ENCODE measurements at regions not wholly inside any gene's neighbourhood (a gene's known extent, or its start where the extent isn't known, plus 50 kb on each side); places are given as distances from the start of the nearest gene placed in this dataset.
"Not testable (repeated sequence)": the region's sequence is repeated elsewhere in the genome, so short reads cannot be mapped to it uniquely, and the experiment has no call there.

DNA sequence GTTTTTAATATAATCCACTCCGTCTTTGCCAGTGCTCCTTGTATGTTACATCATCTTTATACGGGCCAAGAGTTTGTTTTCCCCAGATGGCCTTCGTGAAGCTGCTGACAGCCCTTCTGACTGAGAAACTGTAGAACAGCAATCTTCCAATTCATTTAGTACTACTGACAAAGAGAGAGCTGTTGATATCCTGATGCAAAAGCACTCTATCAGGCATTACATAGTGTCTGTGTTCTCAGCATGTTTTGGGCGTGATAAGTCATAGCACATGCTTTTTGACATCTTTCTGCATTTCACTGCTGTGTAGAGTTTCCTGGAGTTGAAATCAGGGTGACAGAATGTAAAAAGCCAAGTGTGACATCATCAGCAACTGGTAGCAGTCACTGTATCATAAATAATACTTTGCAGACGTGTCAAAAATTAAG, 746.3 kb upstream of the FAM241A start:
- no peak for DNase-seq (ENCODE audit: low read depth in 3 of 3)

DNA sequence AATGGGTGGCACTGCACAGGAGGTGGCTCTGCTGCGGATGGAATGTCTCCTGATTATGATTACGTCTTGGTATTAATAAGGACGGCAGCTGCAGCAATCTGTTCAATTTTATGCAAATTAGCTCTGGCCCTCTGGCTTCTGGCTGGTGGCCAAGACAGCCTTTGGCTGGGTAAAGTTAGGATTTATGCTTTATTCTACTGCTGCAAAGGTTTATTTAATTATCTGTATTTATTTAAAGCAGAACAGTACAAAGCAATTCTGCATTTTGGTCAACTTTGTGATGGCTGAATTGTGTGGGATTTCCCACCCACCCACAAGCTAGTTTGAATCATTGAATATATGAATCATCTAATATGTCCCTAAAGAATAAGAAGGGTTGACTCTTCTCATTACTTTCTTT, 745.6 kb upstream of the FAM241A start:
- DNase-seq (ENCODE audit: low read depth in 3 of 3): no peak

DNA sequence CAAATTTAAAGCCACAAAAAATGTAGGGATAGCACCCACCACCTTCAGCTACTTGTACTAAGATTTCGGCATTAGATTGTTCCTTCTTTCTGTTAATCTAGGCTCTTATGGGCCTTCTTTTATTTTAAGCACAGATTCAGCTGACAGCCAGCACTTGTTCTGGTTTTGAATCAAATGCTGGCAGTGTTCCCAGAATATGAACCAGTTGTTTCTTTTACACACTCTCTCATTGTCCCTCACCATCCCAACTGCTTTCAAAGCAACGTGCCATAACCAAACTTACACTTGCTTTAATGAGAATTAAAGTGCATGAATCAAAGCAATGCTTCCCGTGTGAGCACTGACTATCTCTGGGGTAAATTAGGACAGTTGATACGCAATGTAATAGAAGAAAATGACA, 744.5 kb upstream of the FAM241A start:
- DNase-seq (ENCODE audit: low read depth in 3 of 3): no peak

DNA sequence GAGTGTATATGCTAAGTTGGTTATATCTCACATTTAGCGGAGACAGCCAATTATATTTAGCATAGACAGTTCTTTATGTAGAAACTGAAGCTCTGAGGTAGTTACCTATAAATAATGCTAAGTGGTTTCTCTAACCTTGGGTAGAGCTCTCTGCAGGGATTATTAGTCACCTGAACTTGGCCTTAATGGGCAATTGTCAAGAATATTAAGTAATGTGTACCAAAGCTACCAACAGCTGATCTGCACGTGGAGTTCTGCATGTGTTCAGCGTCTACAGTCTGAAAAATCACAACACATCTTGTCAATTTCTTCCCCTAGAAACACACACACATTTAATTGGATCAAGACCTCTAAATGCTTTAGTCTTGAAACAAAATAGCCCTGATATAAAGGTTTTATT, 740.6 kb upstream of the FAM241A start:
- DNase-seq (ENCODE audit: low read depth in 3 of 3): no peak

DNA sequence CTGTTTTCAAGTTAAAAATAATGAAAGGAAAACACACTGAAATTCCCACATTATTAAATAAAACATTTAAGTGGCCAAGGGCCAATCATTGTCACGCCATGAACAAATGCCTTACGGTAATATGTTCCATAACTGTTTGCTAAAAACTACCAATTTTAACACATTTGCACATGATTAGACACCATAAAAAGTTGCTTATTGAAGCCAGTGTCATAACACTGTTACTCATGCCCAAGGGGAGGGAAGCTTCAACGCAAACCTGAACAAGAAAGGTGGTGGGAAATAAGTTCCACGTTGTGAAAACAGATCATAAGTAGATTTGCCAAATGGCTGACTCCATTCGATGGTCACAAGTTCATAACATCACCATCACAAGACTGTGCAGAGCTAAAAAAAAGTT, 739.3 kb upstream of the FAM241A start:
- no peak for DNase-seq (ENCODE audit: low read depth in 3 of 3)

DNA sequence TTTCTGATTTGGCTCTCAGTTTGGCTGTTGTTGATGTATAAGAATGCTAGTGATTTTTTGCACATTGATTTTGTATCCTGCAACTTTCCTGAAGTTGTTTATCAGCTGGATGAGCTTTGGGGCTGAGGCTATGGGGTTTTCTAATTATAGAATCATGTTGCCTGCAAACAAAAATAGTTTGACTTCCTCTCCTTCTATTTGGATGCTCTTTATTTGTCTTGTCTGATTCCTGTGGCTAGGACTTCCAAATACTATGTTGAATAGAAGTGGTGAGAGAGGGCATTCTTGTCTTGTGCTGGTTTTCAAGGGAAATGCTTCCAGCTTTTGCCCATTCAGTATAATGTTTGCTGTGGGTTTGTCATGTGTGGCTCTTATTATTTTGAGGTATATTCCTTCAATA, 734.7 kb upstream of the FAM241A start:
- no peak for DNase-seq (ENCODE audit: low read depth in 3 of 3)

DNA sequence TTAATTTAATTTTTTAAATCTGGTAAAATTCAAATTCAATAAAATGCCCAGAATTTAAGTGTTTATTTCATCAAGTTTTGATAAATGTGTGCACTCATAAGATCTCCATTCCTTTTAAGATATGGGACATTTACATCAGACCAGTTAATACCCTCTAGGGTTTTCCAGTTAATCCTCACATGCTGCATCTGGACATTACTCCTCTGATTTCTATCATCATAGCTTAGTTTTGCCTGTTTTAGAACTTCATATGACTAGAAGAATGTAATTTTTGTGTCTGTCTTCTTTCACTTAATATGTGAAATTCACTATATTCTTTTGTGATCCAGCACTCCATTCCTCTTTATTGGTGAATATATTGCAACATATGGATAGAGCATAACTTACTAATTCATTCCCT, 727.7 kb upstream of the FAM241A start:
- no peak for DNase-seq (ENCODE audit: low read depth in 3 of 3)

DNA sequence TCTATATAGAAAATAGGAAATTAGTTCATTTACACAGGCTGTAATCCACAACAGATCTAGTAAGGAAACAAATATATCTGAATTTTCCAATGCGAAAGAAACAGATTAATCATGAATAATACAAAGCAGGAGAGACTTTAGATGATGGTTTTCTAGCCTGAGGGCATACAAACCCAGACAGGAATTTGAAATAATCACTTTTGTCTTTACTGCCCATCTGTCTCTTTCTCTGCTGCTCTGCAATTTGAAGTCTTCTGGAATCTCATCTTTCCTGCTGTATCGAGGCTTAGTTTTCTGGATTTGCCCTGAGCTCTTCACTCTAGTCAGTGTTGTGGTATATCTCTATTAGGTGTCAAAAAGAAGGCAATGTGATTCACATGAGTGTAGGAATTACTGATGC, 711.8 kb upstream of the FAM241A start:
- DNase-seq (ENCODE audit: low read depth in 3 of 3): no peak

DNA sequence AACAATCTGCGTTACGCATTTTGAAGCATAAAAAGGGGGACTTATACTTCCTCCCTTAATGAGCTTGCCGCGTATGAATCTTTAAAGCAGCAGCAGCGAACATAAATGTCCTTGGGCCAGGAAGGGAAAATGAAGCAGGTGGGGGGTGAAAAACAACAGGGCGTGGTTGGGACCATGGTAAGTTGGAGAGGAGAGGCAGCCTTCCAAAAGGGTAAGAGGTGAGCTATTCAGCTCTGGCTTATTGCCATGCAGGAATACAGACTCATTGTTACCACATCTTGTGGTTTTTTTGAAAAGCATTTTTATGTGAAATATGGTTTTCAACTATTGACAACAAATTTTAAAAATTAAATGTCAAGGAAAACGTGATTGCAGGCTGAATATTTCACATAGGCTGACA, 710.7 kb upstream of the FAM241A start:
- DNase-seq (ENCODE audit: low read depth in 3 of 3): no peak

DNA sequence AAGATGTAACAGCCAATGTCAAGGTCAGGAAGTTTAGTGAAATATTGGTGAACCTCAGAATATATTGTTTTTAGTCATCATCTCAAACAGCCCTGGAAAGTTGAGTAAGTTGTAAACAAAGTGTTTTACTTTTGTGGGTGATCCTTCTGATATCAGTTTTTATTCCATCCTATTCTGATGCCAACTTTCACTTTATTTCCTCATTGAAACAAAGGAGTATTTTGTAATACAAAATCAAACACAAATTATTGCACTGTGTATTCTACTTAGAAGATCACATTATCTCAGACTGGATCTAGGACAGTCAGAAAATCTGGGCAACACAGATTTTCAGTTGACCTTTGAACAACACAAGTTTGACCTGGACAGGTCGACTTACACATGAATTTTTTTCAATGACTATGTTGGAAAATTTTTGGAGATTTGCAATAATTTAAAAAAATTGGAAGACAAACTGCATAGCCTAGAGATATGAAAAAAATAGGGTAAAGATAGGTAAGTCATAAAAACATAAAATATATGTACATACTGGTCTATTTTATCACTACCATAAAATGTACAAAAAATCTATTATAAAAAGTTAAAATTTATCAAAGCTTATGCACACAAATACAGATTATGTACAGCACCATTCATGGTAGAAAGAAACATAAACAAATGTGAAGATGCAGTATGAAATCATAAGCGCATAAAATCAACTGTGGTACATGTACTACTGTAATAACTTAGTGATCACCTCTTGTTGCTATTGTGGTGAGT, 709.1 kb upstream of the FAM241A start:
- DNase-seq (ENCODE audit: low read depth in 3 of 3): no peak

DNA sequence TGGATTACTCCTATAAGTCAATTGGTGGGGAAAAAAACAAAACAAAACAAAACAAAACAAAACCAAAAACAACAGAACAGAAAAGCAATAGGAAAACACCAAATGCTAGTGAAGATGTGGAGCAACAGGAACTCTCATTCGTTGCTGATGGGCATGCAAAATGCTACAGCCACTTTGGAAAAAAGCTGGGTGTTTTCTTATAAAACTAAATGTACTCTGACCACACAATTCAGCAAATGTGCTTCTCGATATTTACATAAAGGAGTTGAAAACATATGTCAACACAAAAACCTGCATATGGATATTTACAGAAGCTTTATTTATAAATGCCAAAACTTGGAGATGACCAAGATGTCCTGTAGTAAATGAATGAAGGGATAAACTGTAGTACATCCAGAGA, 703.6 kb upstream of the FAM241A start:
- no peak for DNase-seq (ENCODE audit: low read depth in 3 of 3)

DNA sequence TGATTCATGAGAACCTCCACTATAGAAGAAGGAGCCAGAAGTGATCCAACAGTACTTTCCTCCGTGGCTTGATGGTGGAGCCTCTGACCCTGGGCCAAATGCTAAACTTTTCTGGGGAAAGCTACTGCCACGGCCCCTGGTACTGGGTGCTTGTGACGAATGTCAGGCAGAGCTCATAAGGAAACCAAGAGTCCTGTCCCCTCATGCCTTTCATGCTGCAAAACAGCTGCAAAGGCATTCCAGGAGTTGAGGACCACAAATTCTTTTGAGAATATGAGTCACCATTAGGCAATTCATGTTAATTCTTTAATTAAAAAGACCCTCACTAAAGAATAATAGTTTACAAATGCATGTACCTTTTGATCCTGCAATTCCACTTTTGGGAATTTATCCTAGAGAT, 700.4 kb upstream of the FAM241A start:
- DNase-seq (ENCODE audit: low read depth in 3 of 3): not testable (repeated sequence)

DNA sequence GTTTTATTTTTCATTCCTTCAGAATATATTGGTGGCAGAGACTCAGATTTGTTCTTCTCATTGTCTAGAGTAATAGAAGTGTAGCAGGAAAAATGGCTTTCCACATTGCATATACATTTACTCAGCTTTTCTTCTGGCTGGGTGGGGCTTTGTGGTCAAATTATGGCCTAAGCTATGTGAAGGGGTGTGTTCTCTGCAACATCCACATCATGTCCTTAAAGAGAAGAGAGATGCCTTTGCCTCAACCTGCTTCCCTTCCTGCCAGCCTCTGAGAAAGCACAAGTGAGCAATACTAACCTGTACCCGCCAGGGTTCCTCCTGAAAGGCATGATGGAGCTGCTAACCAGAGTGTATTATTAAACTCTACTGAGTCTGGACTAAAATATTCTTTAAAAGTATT, 695.6 kb upstream of the FAM241A start:
- DNase-seq (ENCODE audit: low read depth in 3 of 3): no peak

DNA sequence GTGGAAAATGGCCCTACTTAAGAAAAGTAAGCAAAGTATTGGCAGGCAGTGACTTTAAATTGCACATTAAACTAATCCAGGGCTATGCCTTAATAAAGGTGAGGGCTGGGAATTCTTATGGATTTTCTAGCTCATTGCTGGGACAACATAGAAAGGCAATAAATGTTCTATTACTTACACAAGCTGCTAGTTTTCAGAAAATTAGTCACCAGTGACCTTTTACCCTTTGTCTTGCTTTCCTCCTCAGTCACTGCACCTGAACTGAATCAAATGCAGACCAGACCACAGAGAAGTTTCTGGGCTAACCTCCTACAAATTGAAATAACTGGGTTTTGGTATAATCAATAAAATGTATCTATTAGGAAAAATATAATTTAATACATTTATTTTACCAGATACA, 694.4 kb upstream of the FAM241A start:
- DNase-seq (ENCODE audit: low read depth in 3 of 3): no peak

DNA sequence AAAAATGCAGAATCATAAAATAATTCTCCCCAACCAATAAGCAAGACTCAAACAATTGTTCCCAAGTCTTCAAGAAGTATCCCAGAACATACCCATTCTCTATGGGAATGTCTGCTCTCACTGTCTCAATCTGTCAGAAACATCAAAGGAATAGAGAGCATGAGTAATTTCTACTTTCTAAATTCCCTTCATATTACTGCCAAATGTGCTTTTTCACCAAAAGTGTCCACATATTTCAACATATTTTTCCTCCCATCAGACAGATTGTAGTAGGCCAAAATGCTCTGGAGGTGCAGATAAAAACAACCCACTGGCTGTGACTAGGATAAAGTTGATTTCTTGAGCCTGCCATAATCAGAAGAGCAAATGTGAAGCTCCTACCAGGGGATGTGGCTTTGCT, 692.0 kb upstream of the FAM241A start:
- DNase-seq (ENCODE audit: low read depth in 3 of 3): no peak

DNA sequence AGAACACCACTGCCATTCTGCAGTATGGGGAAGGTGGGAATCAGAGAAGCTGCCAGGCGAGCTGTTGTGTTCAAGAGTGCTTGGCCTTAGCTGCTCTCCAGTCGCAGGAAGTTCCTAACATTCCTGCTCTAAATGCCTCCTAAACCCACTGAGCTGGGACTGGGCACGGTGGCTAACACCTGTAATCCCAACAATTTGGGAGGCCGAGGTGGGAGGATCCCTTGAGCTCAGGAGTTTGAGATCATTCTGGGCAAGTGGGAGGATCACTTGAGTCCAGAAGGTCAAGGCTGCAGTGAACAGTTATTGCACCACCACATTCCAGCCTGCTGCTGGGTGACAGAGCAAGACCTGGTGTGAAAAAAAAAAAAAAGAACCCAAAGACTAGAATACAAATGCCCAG, 690.3 kb upstream of the FAM241A start:
- no peak for DNase-seq (ENCODE audit: low read depth in 3 of 3)

DNA sequence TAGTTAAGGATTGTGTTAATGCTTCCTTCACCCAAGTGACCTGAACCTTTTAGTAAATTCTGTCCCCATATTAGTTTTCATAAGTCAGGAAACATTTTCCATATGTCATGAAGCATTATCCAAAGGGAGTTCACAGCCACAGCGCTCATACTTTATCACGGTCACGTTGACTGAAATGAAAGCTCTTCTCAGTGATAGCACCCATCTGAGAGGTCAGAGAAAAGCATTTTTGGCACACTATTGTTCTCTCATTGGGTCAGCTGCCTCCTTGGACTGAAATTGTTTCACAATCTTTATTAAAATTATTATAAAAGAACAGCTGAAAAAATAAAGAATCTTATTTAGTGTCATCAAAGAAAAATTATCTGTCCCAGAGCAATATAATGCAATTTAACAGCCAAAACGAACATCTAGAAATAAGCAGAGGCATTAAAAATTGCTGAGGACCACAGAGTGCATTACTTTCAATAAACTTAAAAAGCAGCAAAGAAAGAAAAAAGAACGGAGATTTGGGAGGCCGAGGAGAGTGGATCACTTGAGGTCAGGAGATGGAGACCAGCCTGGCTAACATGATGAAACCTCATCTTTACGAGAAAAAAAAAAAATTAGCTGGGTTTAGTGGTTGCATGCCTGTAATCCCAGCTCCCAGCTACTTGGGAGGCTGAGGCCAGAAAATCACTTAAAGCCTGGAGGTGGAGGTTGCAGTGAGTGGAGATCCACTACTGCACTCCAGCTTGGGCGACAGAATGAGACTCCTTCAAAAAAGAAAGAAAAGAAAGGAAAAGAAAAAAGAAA, 680.8 kb upstream of the FAM241A start:
- DNase-seq (ENCODE audit: low read depth in 3 of 3): no peak

DNA sequence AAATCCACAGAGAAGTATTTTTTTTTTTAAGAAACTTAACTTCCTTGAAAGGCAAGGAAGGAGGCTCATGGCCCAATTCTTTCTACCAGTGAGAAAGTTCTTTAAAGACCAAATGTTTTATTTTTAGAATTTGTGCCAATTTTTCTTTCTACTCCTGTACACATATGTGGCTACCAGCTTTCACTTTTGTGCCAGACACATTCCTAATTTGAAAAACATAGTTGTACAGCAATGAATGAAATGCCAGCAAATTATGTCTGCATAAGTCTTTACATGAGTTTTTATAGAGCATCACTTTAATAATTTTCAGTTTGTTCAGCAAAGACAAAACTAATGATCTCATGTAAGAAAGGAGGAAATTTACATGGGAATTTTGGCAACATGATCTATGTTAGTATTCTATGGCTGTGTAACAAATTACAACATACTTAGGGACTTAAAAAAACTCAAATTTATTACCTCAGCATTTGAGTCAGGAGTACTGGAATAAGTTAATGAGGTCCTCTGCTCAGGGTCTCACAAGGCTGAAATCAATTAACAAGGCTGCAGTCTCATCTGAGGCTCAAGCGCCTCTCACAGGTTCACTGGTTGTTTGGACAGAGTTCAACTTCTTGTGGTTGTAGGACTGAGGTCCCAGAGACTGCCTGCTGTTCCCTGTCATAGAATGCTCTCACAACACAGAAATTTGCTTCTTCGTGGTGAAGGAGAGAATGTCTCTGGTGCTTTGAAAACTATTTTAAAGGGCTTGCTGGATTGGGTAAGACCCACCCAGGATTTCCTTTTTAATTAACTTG, 678.2 kb upstream of the FAM241A start:
- no peak for DNase-seq (ENCODE audit: low read depth in 3 of 3)

DNA sequence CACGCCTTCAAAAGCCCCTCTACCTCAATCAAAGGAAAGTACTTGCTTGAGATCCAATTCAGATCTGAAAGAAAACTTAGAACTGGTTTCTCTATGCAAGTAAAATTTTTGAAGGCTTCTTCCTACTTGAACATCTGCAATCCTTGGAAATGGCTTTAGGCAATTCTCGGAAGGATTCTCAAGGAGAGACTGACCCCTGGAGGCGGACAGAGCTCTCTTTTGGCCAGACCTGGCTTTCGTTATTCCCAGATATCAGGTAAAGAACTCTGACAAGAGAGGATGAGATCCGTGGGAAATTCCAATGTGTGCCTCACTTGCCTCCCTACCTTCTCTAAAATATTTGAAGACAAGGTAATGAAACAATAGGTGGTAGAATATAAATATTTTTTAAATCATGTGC, 670.3 kb upstream of the FAM241A start:
- no peak for DNase-seq (ENCODE audit: low read depth in 3 of 3)

DNA sequence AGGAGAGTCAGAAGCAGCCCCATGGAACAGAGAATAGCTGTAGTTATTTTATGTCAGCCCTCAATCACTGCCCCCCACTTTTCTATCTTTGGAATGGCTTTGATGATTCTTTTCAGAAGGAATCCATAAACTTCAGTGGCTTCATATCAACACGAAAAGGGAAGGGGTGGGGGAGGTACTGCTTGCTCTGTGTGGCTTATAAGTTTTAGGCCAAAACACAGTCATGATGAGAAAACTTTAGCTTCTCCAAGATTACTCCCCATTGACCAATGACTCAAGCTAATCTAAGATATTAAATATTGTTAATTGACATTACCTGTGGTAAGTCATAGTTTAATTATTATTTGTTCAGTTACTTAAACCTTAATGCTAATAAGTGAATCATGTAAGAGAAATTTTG, 669.6 kb upstream of the FAM241A start:
- DNase-seq (ENCODE audit: low read depth in 3 of 3): no peak

DNA sequence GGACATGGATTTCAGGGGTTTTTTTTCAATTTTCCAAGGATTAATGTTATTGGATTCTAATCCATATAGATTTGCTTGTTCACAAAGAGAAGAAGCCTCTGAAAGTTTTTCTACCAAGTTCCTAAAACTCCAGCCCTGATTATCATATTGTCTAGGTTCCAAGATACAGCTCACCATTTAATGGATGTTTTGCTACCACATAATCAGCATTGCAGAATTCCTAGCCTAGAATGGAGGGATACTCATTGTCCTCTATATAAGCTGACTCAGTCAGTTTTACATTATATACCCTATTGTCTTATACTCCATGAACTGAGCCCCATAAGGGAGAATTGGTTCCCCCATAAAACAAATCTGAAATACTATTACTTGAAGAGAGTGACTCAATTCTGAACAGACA, 664.7 kb upstream of the FAM241A start:
- no peak for DNase-seq (ENCODE audit: low read depth in 3 of 3)

DNA sequence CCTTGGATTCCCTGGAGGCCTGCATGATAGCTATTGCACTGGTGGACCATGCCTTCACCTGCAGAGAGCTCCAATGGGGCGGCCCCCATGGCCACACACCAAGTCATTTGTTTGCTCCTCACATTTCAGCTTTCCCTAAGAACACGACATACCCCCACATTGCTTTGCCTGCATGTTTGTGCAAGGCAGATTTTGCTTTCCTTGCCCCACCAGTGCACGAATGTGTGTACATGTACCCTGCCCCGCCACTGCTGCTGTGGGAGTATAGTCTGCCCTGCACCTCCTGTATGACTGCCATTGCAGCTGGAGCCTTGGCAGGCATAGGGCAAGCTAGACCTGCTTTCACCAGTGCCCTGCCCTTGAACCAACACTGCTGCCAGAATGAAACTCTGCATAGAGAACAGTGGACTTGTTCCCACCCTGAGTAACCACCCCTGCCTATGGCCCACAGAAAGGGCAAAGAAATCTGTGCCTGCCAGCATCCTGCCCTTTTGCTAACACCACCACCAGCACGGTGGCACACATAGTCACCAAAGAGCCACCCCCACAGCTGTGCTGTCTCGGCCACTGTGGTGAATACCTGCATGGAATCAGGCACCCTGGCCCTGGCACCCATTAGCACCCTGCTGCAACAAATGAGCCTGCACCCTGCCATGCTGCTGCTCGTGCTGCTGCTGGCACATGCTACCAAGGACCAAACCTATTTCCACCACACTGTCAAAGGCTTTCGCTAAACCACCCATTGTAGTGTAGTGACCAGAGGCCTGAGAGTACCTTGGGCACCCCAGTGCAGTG, 661.7 kb upstream of the FAM241A start:
- no peak for DNase-seq (ENCODE audit: low read depth in 3 of 3)

All from stimulated activated CD4-positive, alpha-beta T cell treated with anti-CD3 and anti-CD28 coated beads, TNF-alpha, amount 100 ng/mL, for 24 hours (primary cell).